Stomach (tissue), 8 donors: ENCODE measurements at regions not wholly inside any gene's neighbourhood (a gene's known extent, or its start where the extent isn't known, plus 50 kb on each side); places are given as distances from the start of the nearest gene placed in this dataset.

Experiments used
- DNase-seq, 2 donors: peaks; one replicate each; pipeline versions ENCODE4 v3.0.0 to v3.0.0-alpha.2; 2013 to 2019
- H3K27ac ChIP-seq, 5 donors: fragments of 200-600 bp in 4 of 5; sonication (generic) in 4 of 5; one replicate each; pipeline ENCODE4 v1.5.1; 2013 to 2019; ENCODE audit warnings: mild to moderate bottlenecking in 1 of 5, moderate library complexity in 1 of 5
- H3K27me3 ChIP-seq, 3 donors: fragments of 200-600 bp; sonication (generic); one replicate each; pipeline ENCODE4 v1.5.1; 2017 to 2019; ENCODE audit warnings: mixed run types in 1 of 3
- H3K36me3 ChIP-seq, 4 donors: fragments of 200-600 bp; sonication (generic); 1 replicate in 3 of 4; 2 replicates in 1 of 4; pipeline ENCODE4 v1.5.1; 2016 to 2019
- H3K4me1 ChIP-seq, 4 donors: fragments of 200-600 bp; sonication (generic); one replicate each; pipeline ENCODE4 v1.5.1; 2016 to 2019
- H3K4me3 ChIP-seq, 4 donors: fragments of 200-600 bp; sonication (generic) in 3 of 4; one replicate each; pipeline ENCODE4 v1.5.1; 2016 to 2019; ENCODE audit warnings: mild to moderate bottlenecking in 1 of 4
- H3K9me3 ChIP-seq, 4 donors: fragments of 200-600 bp; sonication (generic); one replicate each; pipeline ENCODE4 v1.5.1; 2016 to 2019
- CTCF ChIP-seq, 7 experiments: fragments of 450-650 bp in 4 of 7; fragments of 200-600 bp in 3 of 7; sonication (generic) in 3 of 7; IDR thresholded peaks; one replicate each; pipeline ENCODE4 v1.5.1; 2016 to 2019; ENCODE audit warnings: antibody characterized with exemption in 7 of 7, control low read depth in 2 of 7, mild to moderate bottlenecking in 1 of 7
- EP300 ChIP-seq: sonication (generic); formaldehyde crosslinking; IDR thresholded peaks from one replicate; pipeline ENCODE4 v1.6.1; 2017; ENCODE audit warnings: antibody characterized with exemption
- POLR2A ChIP-seq, 4 donors: fragments of 450-650 bp; IDR thresholded peaks; one replicate each; pipeline ENCODE4 v1.6.1; 2016; ENCODE audit warnings: antibody characterized with exemption in 4 of 4, control low read depth in 2 of 4, mild to moderate bottlenecking in 1 of 4, moderate library complexity in 1 of 4
- POLR2AphosphoS5 ChIP-seq, 3 donors: sonication (generic); formaldehyde crosslinking; IDR thresholded peaks; one replicate each; pipeline ENCODE4 v1.6.1; 2016; ENCODE audit warnings: antibody characterized with exemption in 3 of 3
- WGBS, 5 donors: extraction: QIAGEN DNeasy Blood & Tissue Kit in 3 of 5; methylation state at CpG; one replicate each; pipeline versions ENCODE4 v1.1.5 to v1.1.7; 2013 to 2018; 5-methylcytosine and 5-hydroxymethylcytosine counted together
- intact Hi-C: fragments of 100-400 bp; cut with DNase I; formaldehyde crosslinking; loops from one replicate; pipeline ENCODE4 v1.15.1; 2023; ENCODE audit warnings: low total_unique reads
- donor health status: healthy with polysubstance abuse.
- donor health status: Bipolar disorder and iron deficiency.
- donor health status: healthy.

GRCh38 chr20:10998476-10998875 lies 324.7 kb upstream of the JAG1 start:
- Histone ChIP-seq H3K27me3 (no peaks in the 10 kb centered on the region), H3K36me3 (no peaks in the 10 kb centered on the region), H3K9me3 (no peaks in the 10 kb centered on the region), H3K27ac (no peak overlapping the region), H3K4me1 (peaks cover 0 to 8% (median 0%) of the 10 kb centered on the region in 4 donors), H3K4me3 (no peak overlapping the region)
- WGBS, 5 donors: 85 to 94% (median 90%) methylated on average over 4 of the region's 4 CpGs
- no peak for DNase-seq
- TF ChIP-seq POLR2A (IDR thresholded peaks at IDR 0.05) (no peak), EP300 (no peak), CTCF (IDR thresholded peaks at IDR 0.05) (no peak), POLR2AphosphoS5 (IDR thresholded peaks at IDR 0.05) (no peak)
- intact Hi-C loops: no loop called here

DNA sequence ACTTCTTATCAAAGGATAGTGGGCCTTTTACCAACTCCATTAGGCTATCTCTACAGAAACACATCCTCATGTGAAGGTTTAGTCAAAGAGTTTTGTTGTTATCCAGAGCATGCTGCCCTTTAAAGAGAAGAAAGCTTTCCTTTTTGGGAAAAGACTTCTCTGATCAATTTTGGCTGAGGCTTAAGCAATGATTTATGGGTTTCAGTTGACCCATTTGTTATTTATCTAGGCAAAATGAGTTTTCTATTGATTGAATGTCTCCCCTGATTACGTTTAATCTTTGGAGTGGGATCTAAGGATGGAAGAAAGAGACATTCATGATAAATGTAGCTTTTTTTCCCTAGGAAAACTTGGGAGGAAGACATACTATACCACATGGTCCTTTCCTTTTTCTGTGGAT lies 326.6 kb upstream of the JAG1 start:
- peaks cover 0 to 4% (median 0%) of the 10 kb centered on the region in 4 donors for H3K4me1 ChIP-seq
- no peak for DNase-seq
- WGBS, 5 donors: 53 to 74% (median 60%) methylated on average over 1 of the region's 1 CpG
- H3K36me3 ChIP-seq: no peaks in the 10 kb centered on the region
- no peak overlapping the region for H3K4me3 ChIP-seq
- no peaks in the 10 kb centered on the region for H3K9me3 ChIP-seq
- intact Hi-C loops: no loop called here
- H3K27ac ChIP-seq: no peak overlapping the region
- no peaks in the 10 kb centered on the region for H3K27me3 ChIP-seq
- TF ChIP-seq EP300 (no peak), CTCF (IDR thresholded peaks at IDR 0.05) (no peak), POLR2AphosphoS5 (IDR thresholded peaks at IDR 0.05) (no peak), POLR2A (IDR thresholded peaks at IDR 0.05) (no peak)

GRCh38 chr20:11001302-11001701 lies 327.5 kb upstream of the JAG1 start:
- 71 to 80% (median 73%) methylated on average over 4 of the region's 4 CpGs for WGBS, 5 donors
- no peak overlapping the region for H3K27ac ChIP-seq
- TF ChIP-seq POLR2AphosphoS5 (IDR thresholded peaks at IDR 0.05): no peak
- TF ChIP-seq CTCF (IDR thresholded peaks at IDR 0.05): no peak
- no peak for TF ChIP-seq POLR2A (IDR thresholded peaks at IDR 0.05)
- TF ChIP-seq EP300: no peak

DNA sequence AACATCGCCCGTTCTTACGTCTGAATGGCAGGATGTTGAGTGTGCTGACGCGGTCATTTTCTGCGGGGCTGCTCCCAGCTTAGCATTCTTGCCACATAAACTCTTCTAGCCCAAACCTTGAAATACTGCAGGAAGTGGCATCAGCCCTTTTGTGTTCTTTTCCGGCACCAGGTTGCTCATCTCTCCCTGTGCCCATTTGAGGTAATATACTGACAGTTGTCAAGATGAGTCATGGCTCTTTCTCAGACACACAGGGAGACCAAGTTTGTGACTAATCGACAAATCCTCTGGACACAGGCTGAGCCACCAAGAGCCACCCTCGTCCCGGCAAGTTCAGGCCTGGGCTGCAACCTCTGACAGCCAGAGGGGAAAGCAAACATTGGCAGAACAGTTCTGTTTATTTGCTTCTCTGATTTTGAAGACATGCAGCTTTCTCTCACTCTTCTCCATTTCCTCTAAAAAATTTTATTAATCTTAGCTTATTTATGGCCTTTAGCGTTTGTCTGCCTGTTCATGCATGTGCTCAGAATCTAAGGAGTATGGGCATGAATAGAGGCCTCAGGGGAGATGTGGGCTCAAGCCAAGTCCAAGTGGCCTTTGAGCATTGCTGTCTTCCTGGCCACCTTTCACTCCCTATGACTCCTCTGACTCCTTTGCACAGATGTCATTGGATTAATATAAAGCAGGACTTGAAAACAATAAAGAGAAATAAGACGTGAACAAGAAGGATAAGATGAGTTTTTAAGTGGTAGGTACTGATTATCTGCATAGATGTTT lies 328.2 kb upstream of the JAG1 start:
- Histone ChIP-seq H3K4me3 (no peak overlapping the region), H3K27ac (no peak overlapping the region), H3K9me3 (no peaks in the 10 kb centered on the region), H3K27me3 (no peaks in the 10 kb centered on the region), H3K4me1 (peaks cover 0 to 4% (median 0%) of the 10 kb centered on the region in 4 donors), H3K36me3 (no peaks in the 10 kb centered on the region)
- TF ChIP-seq CTCF (IDR thresholded peaks at IDR 0.05) (no peak), POLR2A (IDR thresholded peaks at IDR 0.05) (no peak), EP300 (no peak)
- 66 to 72% (median 71%) methylated on average over 12 of the region's 12 CpGs for WGBS, 5 donors
- peak in 1 of 2 donors; percentile 20 for DNase-seq
- intact Hi-C loops: no loop called here

More at GRCh38 chr20:11001302-11001701, 327.5 kb upstream of the JAG1 start:
- intact Hi-C loops: no loop called here
- no peaks in the 10 kb centered on the region for H3K27me3 ChIP-seq
- H3K4me1 ChIP-seq: peaks cover 0 to 4% (median 0%) of the 10 kb centered on the region in 4 donors
- no peak overlapping the region for H3K4me3 ChIP-seq
- H3K9me3 ChIP-seq: no peaks in the 10 kb centered on the region
- no peaks in the 10 kb centered on the region for H3K36me3 ChIP-seq
- DNase-seq: no peak
